Posterior cingulate gyrus (tissue), 11 donors: ENCODE measurements at regions not wholly inside any gene's neighbourhood (a gene's known extent, or its start where the extent isn't known, plus 50 kb on each side); places are given as distances from the start of the nearest gene placed in this dataset.
A peak's percentile ranks its signal among the peaks of the same experiment; 100 is the strongest.
"Not testable (repeated sequence)": the region's sequence is repeated elsewhere in the genome, so short reads cannot be mapped to it uniquely, and the experiment has no call there.

Experiments
- DNase-seq, 10 donors: peaks; one replicate each; pipeline versions ENCODE4 v3.0.0 to v3.0.0-alpha.2; 2020 to 2021; ENCODE audit warnings: mixed read lengths in 3 of 10
- intact Hi-C: fragments of 100-400 bp; cut with DNase I; formaldehyde crosslinking; loops from one replicate; pipeline ENCODE4 v1.15.1; 2023

DNA sequence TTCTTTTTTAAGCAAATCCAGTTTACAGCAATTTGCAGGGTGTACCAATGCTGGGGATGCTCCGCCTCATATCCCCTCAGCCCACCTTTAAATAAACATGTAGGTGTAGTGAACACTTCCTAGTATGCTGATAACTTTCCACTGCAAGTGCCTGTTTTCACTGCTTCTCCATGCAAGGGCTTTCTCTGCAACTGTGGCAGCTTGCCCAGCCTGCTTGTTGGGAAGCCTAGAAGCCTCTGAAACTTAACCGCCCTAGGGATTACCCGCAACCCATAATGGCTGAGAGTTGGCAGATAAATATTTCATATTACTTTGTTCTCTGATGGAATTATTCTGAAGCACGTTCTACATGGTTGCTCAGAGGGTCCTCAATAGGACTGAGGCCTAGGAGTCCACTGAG is 253.7 kb upstream of the DDX53 start:
- peak in 1 of 10 donors; percentile 8 for DNase-seq
- intact Hi-C loops: loop anchor here (5.0 kb wide), 1 partner anchor 609 kb away; no protein-coding TSS in a partner anchor

DNA sequence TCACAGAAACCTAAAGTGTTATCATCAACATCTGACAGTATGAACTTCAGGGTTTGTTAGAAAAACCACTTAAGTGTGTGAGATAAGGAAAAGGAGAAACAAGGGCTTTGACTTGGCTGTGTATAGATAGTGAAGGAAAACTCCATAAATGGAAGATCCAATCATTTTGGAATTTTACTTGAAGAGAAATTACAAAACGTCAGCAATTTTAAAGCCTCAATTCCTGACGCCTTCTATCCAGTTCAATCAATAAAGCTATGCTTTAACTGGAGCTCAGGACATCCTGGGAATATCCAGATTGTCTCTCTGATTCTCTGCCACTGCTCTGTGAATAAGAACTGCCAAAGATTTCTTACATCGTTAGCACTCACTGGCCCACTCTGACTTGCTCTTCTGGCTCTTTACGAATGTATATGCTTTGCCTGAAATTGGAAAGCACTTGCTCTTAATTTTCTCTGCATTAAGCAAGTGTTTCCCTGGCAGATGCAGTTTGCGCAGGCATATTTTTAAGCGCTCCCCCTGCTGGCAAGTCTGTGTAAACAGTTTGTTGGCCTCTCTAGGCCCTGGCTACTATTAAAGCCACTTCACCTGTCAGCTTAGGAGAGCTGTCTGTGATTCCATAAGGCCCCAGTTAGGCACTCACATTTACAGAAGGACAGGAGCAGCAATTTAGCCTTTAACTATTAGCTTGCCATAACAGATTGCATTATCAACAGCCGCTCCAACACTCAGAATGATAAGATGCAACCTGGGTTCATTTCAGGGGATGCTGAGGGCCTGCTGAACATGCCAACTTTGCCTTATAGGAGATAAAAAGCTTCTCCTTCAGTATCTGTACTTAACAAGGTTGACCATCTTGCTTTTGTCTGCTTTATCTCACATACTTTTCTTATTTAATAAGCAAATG is 251.4 kb upstream of the DDX53 start:
- peak in 7 of 10 donors; percentile 14 to 85 (median 34) for DNase-seq
- intact Hi-C loops: loop anchor here (5.0 kb wide), 1 partner anchor 611 kb away; no protein-coding TSS in a partner anchor

DNA sequence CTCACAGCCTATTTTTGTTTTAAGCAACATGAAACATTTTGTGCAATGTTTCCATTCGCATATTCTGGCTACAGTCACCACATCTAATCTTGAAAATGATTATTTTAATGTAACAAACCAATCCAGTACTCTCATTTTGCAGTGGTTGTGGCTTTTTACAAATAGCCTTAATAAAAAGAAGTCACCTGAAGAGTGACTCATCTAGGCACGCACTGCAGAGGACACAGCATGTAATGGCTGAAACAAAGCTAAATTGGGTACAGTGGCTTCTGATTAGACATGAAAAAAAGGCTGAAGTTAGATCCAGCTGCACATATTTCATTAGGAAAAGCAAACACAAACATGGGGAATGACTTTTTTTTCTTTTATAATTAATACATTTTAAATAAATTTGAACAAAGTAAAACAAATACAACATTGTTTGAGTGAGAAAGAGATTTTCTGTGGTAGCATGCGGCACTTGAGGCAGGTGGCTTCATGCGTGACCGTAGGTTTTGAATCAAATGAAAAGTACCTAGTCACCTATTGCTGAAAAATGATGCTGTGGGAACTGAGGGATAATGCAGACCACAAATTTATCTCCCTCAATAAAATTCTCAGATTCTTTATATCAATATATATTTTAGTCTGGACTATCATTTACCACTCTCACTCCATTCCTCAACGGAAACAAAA is 240.8 kb upstream of the DDX53 start:
- intact Hi-C loops: no loop called here
- DNase-seq: no peak

DNA sequence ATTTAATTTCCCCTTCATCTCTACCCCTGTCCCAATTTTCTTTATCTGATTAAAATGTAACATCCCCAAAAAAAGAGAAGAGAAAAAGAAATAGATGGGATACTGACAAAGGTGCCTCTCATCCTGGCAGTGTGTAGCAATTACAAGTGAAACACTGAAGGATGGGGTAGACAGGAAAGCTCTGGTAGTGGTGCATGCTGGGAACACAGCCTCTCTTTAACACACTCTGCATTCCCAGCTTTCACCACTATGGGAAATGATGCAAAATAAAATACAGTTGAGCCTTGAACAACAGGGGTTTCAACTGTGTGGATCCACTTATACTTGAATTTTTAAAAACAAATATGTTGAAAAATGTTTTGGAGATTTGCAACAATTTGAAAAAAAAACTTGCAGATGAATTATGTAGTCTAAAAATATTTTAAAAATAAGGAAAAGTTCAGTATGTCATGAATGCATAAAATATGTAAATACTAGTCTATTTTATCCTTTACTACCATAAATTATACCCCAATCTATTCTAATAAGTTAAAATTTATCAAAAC is 239.2 kb upstream of the DDX53 start:
- intact Hi-C loops: no loop called here

DNA sequence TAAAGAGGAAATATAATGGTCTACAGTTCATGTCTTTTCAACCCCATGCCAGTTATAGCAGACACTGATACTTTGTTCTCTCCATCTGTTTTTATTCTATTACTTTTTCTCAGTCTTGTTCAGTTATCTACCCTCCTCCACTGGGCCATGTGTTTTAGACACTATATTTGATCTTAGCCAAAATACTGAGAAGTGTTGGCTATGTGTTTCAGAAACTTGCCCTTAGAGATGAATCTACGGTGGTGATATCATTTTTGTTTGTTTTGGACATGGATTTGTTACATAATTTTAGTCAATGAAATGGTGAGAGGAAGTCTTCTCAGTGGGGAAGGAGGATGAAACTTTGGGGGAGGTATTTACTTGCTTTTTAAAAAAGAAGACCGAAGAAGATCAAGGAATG is 211.5 kb upstream of the DDX53 start:
- DNase-seq: no peak
- intact Hi-C loops: no loop called here

More for the DNA sequence above, 239.2 kb upstream of the DDX53 start:
- no peak for DNase-seq

DNA sequence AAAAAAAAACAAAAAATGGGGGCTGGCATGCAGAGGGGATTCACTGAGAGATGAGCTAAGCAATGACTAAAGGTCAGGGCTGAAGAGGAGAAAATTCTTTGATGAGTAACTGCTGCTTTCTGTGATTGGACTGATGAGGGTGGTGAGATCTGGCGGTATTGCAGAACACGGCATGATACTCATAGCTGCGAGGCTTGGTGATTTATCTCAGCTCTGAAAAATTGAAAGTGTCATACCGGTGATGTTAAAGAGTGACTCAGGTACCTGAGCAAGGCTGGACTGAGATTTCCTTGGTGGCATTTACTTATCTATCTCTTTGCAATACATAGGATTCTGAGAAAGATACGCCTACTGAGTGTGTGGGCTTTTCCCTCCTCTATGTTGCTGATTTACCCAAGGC is 204.1 kb upstream of the DDX53 start:
- intact Hi-C loops: no loop called here
- no peak for DNase-seq

DNA sequence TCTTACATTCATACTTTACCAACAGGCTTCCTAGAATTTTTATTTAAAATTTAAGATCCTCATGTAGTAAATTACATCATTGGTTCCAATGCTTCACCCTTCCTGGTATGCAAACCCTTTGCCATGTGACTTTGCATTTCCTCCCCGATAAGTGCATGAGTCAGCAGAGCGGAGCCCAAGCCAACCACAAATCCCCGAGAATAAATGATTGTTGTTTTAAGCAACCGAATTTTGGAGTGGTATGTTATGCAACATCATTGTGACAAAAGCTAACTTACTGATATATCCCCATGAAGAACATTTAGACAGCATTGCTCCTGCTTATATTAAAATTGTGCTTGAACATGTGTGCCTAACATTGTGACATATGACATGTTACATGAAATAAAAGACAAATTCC is 199.4 kb upstream of the DDX53 start:
- DNase-seq: no peak
- intact Hi-C loops: no loop called here

DNA sequence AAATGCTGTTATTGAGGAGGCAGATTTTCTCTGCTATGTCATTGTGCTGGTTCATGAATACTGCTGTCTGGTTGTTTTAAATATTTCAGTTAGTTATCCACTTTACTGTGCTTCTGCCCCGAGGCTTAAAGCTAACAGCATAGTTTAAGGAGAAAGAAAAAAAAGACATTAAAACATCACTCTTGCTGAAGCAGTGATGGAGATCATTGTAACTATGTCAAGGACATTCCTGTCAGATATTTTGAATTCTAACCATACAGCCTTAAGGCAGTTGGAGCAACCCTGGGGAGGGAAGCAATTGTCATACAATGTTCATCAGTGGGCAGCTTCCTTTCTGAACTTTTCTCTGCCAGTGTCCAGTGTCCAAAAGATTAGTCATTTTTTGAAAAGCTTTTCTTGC is 199.0 kb upstream of the DDX53 start:
- no peak for DNase-seq
- intact Hi-C loops: no loop called here

DNA sequence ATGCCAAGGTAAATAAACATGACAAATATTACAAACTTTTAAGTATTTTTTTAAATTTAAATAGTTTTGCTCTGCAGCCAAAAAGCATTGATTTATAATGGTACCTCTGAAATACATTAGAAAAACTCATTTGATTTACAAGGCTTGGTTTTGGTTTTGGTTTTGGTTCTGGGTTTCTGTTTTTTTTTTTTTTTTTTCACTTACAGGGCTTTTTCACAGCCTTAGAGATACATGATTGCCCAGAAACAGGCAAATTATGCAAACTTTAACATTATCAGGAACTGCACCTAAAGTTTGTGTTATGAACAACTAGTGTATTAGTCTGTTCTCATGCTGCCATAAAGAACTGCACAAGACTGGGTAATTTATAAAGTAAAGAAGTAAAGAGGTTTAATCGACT is 196.4 kb upstream of the DDX53 start:
- DNase-seq: no peak
- intact Hi-C loops: no loop called here

DNA sequence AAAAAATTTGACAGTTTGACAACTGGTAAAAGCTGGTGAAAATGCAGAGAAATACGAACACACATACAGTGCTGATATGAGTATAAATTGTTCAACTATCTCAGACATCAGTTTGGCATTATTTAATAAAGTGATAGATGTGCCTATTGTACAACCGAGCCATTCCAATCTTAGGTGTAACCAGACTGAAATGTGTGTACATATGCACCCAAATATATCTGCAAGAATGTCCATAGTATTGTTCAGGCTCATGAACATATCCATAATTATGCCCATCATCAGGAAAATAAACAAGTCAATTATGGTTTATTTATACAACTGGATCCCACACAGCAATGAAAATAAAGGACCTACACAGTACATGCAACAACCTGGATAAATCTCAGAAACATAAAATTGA is 188.9 kb upstream of the DDX53 start:
- no peak for DNase-seq
- intact Hi-C loops: no loop called here

DNA sequence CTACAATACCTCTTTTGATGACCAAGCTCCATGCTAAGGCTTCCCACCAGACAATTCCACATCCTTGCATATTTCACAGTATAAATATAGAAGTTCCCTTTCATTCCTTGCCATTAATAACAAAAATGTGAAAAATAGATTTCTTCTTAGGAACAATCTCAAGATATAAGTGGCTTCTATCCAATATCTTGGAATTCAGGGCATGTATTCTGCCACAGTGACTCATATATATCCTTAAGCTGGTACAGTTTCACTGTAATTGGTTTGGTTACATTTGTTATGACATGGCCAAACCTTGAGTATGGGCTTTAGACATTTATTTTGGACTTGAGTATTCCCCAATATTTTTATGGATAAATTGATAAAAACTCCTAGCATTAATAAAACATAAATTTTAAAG is 181.7 kb upstream of the DDX53 start:
- no peak for DNase-seq
- intact Hi-C loops: no loop called here

DNA sequence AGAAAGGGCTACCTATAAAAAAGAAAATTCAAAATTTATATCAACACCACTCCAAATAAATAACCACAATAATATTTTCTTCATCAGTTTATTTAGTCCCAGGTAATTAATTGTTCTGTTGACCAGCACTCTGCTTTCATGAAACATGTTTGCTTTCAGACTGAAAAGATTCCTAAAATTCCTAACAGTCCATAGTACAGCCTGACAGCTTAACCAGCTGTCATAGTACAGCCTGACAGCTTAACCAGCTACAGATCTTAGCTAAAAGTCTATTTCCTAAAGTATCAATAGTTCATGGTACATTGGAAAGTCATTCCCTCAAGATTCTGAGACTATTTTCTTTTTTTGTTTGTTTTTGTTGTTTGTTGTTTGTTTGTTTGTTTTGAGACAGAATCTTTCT is 144.1 kb upstream of the DDX53 start:
- intact Hi-C loops: no loop called here
- DNase-seq: no peak

DNA sequence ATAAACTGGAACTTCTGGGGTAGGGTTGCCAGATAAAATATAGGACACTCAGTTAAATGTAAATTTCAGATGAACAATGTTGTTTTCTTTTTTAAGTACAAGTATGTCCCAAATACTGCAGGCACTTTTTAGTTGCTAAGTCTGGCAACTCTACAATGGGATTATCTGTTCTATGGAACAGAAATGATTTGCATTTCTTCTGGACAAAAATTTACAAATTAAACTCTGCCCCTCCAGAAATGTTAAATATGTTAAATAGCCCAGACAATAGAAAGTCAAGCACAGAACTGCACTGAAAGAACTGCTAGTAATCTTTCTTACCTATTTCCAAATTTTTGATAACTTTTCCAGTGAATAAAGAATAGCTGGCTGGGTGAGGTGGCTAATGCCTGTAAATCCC is 140.1 kb upstream of the DDX53 start:
- intact Hi-C loops: no loop called here
- no peak for DNase-seq

DNA sequence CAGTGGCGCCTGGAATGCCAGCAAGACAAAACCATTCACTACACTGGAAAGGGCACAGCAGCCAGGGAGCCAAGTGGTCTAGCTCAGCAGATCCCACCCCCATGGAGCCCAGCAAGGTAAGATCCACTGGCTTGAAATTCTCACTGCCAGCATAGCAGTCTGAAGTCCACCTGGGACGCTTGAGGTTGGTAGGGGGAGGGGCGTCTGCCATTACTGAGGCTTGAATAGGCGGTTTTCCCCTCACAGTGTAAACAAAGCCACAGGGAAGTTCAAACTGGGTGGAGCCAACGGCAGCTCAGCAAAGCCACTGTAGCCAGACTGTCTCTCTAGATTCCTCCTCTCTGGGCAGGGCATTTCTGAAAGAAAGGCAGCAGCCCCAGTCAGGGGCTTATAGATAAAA is 133.0 kb upstream of the DDX53 start:
- DNase-seq, intact Hi-C loops: not testable (repeated sequence)

DNA sequence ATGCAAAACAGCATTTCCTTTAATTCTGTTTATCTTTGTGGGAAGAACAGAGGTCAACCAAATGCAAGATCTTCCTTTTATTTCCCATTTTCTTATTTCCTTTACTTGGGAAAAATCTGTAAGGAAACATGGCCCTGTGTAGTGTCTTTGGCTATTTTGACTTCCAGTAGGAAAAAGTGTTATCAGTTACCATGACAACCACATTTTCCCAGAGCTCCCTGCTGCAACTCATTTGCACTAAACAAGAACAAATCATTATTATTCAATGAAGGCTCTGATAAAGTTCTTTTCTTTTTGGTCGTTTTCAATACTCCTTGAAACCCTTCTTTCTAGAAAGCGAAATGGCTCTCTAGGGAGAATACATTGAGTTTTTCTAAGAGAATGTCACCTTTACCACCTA is 117.2 kb upstream of the DDX53 start:
- DNase-seq: no peak
- intact Hi-C loops: no loop called here

DNA sequence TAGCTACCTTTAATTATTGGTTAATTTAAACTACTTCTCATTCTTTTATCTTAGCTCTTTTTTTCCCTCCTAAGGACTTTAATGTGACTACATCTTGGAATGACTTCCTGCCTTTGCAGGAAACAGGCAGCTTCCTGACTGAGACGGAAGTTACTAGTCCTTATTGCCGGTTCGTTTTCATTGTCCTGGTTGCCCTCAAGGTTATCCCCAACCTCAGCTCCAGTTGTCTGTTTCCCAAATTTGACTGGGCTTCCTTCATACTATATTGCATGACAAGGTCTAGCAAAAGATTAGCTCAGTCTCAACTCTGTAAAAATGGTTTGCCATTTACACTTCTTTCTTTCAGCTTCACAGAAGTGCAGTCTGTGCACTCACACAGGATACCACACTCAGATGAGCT is 109.9 kb upstream of the DDX53 start:
- intact Hi-C loops: no loop called here
- DNase-seq: no peak

DNA sequence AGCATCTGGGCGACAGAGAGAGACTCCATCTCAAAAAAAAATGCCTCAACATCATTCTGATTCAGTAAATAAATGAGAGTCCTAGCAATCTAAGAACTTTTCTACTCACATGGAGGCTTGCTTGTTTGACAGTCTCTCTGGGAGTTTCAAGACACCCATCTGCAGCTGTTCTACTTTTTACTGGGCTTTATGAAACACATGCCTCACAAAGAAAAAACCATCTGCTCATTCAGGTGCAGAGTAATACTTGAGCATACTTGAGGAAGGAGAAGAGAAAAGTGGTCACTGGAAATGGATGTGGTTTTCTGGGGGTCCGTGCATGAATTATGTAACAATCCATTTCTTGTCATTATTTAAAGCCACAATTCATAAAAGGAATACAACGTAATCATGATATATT is 87.1 kb upstream of the DDX53 start:
- DNase-seq: no peak
- intact Hi-C loops: no loop called here

DNA sequence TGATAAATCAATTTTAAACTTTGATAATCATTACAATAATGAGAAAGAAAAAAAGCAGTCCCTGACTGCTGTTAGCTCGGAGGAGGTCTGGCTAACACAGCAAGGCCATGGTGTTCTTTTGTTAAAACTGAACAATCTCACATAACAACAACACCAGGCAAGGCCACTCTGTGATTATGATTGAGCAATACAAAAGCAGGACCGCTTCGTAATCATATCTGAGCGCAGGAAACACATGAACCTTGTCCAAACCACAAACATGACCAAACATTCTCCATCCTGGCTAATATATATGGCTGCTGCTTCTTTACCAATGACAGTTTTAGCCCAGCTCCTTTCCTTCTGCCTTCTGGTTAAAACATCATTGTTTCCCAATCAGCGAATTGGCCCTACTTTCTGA is 76.8 kb upstream of the DDX53 start:
- DNase-seq: no peak
- intact Hi-C loops: no loop called here

DNA sequence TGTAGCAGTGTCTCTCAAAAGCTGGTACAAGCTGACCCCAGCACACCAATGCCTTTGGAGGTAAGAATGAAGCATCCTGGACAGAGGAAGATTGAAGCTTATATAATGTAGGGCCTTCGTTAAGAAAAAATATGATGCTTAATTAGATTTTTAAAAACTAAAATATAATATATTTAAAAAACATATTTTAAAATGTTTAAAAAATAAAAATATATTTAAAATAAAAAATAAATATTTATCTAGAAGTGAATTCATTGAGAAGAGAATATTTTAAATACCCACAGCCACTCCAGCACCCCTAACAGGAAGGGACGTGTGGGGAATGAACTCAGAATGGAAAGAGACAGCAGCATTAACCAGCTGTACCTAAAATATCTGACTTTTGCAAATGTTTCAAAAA is 65.1 kb upstream of the DDX53 start:
- DNase-seq: no peak

DNA sequence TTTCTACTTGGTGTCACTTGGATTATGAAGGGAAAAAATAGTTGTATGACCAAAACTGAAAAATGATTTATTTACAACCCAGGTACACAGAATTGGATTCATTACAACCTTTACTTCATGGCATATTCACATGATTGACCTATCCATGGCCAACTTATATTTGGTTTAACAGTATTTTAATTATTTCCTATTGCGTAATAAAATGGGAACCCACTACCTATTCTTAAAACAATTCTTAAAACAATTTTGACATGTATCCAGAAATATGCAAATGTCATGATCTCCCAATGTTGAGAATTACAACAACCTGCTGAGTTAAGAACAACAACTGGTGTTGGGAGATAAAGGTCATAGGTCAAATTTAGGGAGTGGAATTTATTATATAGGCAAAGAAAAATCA is 54.8 kb upstream of the DDX53 start:
- DNase-seq: no peak
- intact Hi-C loops: no loop called here

More for the DNA sequence above, 65.1 kb upstream of the DDX53 start:
- intact Hi-C loops: no loop called here
